Left renal cortex interstitium (tissue), 4 donors: ENCODE measurements at regions not wholly inside any gene's neighbourhood (a gene's known extent, or its start where the extent isn't known, plus 50 kb on each side); places are given as distances from the start of the nearest gene placed in this dataset.
"Not testable (repeated sequence)": the region's sequence is repeated elsewhere in the genome, so short reads cannot be mapped to it uniquely, and the experiment has no call there.

Experiments
- DNase-seq, 4 donors: peaks; one replicate each; pipeline ENCODE4 v3.0.0-alpha.2; 2013; ENCODE audit warnings: low read depth in 4 of 4, low spot score in 2 of 4, missing footprints in 1 of 4

- not testable (repeated sequence) for DNase-seq
Measured at GRCh38 chr7:142575351-142575750, 173.9 kb upstream of the PRSS1 start.

GRCh38 chr7:142571581-142571980, 177.7 kb upstream of the PRSS1 start:
- no peak for DNase-seq

GRCh38 chr7:142569851-142570250, 179.4 kb upstream of the PRSS1 start:
- DNase-seq = no peak

- no peak for DNase-seq
Measured at GRCh38 chr7:142568435-142569097, 180.7 kb upstream of the PRSS1 start.

- DNase-seq = no peak
Measured at GRCh38 chr7:142567201-142568075, 181.8 kb upstream of the PRSS1 start.

GRCh38 chr7:142566271-142566670, 183.0 kb upstream of the PRSS1 start:
- DNase-seq = no peak

- not testable (repeated sequence) for DNase-seq
Measured at GRCh38 chr7:142564125-142564524, 185.1 kb upstream of the PRSS1 start.

- no peak for DNase-seq
Measured at GRCh38 chr7:142563470-142563869, 185.8 kb upstream of the PRSS1 start.

GRCh38 chr7:142562688-142563087, 186.6 kb upstream of the PRSS1 start:
- no peak for DNase-seq

GRCh38 chr7:142561396-142561795, 187.9 kb upstream of the PRSS1 start:
- not testable (repeated sequence) for DNase-seq

- not testable (repeated sequence) for DNase-seq
Measured at GRCh38 chr7:142560770-142561169, 188.5 kb upstream of the PRSS1 start.

- DNase-seq = no peak
Measured at GRCh38 chr7:142560166-142560565, 189.1 kb upstream of the PRSS1 start.

GRCh38 chr7:142557971-142558582, 191.2 kb upstream of the PRSS1 start:
- no peak for DNase-seq

- DNase-seq = no peak
Measured at GRCh38 chr7:142556740-142557139, 192.5 kb upstream of the PRSS1 start.

GRCh38 chr7:142554560-142555532, 194.4 kb upstream of the PRSS1 start:
- no peak for DNase-seq

GRCh38 chr7:142553216-142553615, 196.1 kb upstream of the PRSS1 start:
- no peak for DNase-seq

GRCh38 chr7:142548978-142549377, 200.3 kb upstream of the PRSS1 start:
- DNase-seq = no peak

GRCh38 chr7:142546452-142546851, 202.8 kb upstream of the PRSS1 start:
- DNase-seq = no peak

GRCh38 chr7:142542942-142543341, 206.3 kb upstream of the PRSS1 start:
- DNase-seq = no peak

- DNase-seq = no peak
Measured at GRCh38 chr7:142542105-142542504, 207.2 kb upstream of the PRSS1 start.
